ENCODE measurements at regions not wholly inside any gene's neighbourhood (a gene's known extent, or its start where the extent isn't known, plus 50 kb on each side); places are given as distances from the start of the nearest gene placed in this dataset.

- no peak overlapping the region for H3K27ac ChIP-seq
- DNase-seq = no peak
- H3K4me1 ChIP-seq = no peaks in the 10 kb centered on the region
- no peak for TF ChIP-seq POLR2A (IDR thresholded peaks at IDR 0.05)
- no peak for TF ChIP-seq POLR2AphosphoS5 (IDR thresholded peaks at IDR 0.05)
- no peak for TF ChIP-seq CTCF (IDR thresholded peaks at IDR 0.05 in 8 of 11, conservative IDR thresholded peaks at IDR 0.05 in 3 of 11)
- no peaks in the 10 kb centered on the region for H3K36me3 ChIP-seq
- peaks cover 0 to 14% (median 0%) of the 10 kb centered on the region in 8 donors for H3K9me3 ChIP-seq
- H3K4me3 ChIP-seq = no peak overlapping the region
- WGBS, 5 donors = 69 to 82% (median 75%) methylated on average over 3 of the region's 3 CpGs
- intact Hi-C loops (cut with DNase I; ENCODE audit: low total_unique reads) = no loop called here
- H3K27me3 ChIP-seq (replicated peaks in 1 of 7) = no peaks in the 10 kb centered on the region
These were observed 237.4 kb downstream of the NR2F1-AS1 start for GRCh38 chr5:93343570-93343969.

- intact Hi-C loops (cut with DNase I; ENCODE audit: low total_unique reads) = no loop called here
These were observed 238.4 kb downstream of the NR2F1-AS1 start for GRCh38 chr5:93342563-93343061.

GRCh38 chr5:93340881-93341280 lies 240.1 kb downstream of the NR2F1-AS1 start:
- Histone ChIP-seq H3K4me1 (no peaks in the 10 kb centered on the region), H3K27me3 (replicated peaks in 1 of 7) (no peaks in the 10 kb centered on the region), H3K4me3 (no peak overlapping the region), H3K27ac (no peak overlapping the region), H3K36me3 (no peaks in the 10 kb centered on the region), H3K9me3 (peaks cover 0 to 16% (median 0%) of the 10 kb centered on the region in 8 donors)
- intact Hi-C loops (cut with DNase I; ENCODE audit: low total_unique reads) = no loop called here
- no peak for DNase-seq
- 79 to 93% (median 86%) methylated on average over 5 of the region's 5 CpGs for WGBS, 5 donors
- TF ChIP-seq POLR2A (IDR thresholded peaks at IDR 0.05) (no peak), CTCF (IDR thresholded peaks at IDR 0.05 in 8 of 11, conservative IDR thresholded peaks at IDR 0.05 in 3 of 11) (no peak), POLR2AphosphoS5 (IDR thresholded peaks at IDR 0.05) (no peak)

More at GRCh38 chr5:93342563-93343061, 238.4 kb downstream of the NR2F1-AS1 start:
- Histone ChIP-seq H3K36me3 (no peaks in the 10 kb centered on the region), H3K9me3 (peaks cover 0 to 20% (median 0%) of the 10 kb centered on the region in 8 donors), H3K27me3 (replicated peaks in 1 of 7) (no peaks in the 10 kb centered on the region), H3K4me3 (no peak overlapping the region), H3K4me1 (no peaks in the 10 kb centered on the region), H3K27ac (no peak overlapping the region)
- DNase-seq = no peak
- WGBS, 5 donors = 63 to 72% (median 67%) methylated on average over 6 of the region's 6 CpGs
- TF ChIP-seq POLR2AphosphoS5 (IDR thresholded peaks at IDR 0.05) = no peak
- no peak for TF ChIP-seq POLR2A (IDR thresholded peaks at IDR 0.05)
- TF ChIP-seq CTCF (IDR thresholded peaks at IDR 0.05 in 8 of 11, conservative IDR thresholded peaks at IDR 0.05 in 3 of 11) = no peak

GRCh38 chr5:93337138-93337537 lies 243.9 kb downstream of the NR2F1-AS1 start:
- Histone ChIP-seq H3K4me3 (no peak overlapping the region), H3K27me3 (replicated peaks in 1 of 7) (no peaks in the 10 kb centered on the region), H3K36me3 (no peaks in the 10 kb centered on the region), H3K9me3 (peaks cover 0 to 16% (median 0%) of the 10 kb centered on the region in 8 donors), H3K4me1 (no peaks in the 10 kb centered on the region), H3K27ac (no peak overlapping the region)
- TF ChIP-seq CTCF (IDR thresholded peaks at IDR 0.05 in 8 of 11, conservative IDR thresholded peaks at IDR 0.05 in 3 of 11) (no peak), POLR2AphosphoS5 (IDR thresholded peaks at IDR 0.05) (no peak), POLR2A (IDR thresholded peaks at IDR 0.05) (no peak)
- no peak for DNase-seq
- intact Hi-C loops (cut with DNase I; ENCODE audit: low total_unique reads) = no loop called here
- 65 to 90% (median 83%) methylated on average over 2 of the region's 2 CpGs for WGBS, 5 donors

All from spleen (tissue), 11 donors.